SK-MEL-5 (cell line): ENCODE measurements at regions not wholly inside any gene's neighbourhood (a gene's known extent, or its start where the extent isn't known, plus 50 kb on each side); places are given as distances from the start of the nearest gene placed in this dataset.

Experiments
- DNase-seq: peaks from one replicate; pipeline ENCODE4 v3.0.0-alpha.2; 2016; ENCODE audit warnings: low read depth, low spot score
- in situ Hi-C: cut with HindIII; loops from 2 replicates; pipeline ENCODE4 v1.10.0; 2016; ENCODE audit warnings: low sequenced_read_pairs, high pct_unique_total_duplicates, low pct_unique_long_range_greater_than_20kb

DNA sequence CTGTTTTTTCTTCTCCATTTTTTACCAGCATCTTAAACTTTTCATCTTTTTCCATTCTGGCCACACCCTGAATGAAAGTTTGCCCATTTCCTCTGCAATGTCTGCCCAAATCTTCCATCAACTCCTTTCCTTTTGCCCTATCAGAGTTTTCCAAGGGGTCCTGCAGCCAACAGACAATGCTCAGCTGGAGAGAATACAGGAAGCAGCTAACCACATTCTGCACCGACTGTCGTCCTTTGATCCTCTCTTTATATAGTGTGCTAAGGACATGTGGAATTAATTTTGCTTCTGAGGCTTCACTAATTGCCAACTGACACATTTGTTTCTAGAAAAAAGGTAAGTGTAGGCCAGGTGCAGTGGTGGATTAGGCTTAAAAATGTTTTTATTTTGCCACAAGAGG is 50.5 kb upstream of the DLX2 start:
- in situ Hi-C loops = no loop called here

DNA sequence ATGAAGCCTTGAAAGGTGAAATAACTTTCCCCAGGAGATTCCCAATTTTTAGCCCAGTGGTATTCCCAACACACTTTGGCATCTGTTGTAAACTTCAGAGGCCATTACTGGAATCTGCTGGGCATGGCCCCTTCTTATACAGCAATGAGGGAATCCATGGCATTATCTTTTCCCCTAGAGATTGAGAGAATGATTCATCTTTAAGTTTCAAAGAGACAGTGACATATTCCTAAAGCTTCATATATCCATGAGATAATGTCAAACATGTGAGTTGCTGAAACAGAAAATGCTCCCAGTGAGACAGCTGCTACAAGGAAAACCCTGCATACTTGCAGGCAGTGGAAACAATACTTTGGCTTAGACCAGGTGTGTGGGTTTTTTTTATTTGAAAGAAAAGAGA is 51.1 kb upstream of the DLX2 start:
- DNase-seq = no peak
- in situ Hi-C loops = no loop called here

More for the DNA sequence above, 50.5 kb upstream of the DLX2 start:
- DNase-seq = no peak

GRCh38 chr2:172155752-172156151 is 53.1 kb upstream of the DLX2 start:
- DNase-seq = no peak
- in situ Hi-C loops = no loop called here

- in situ Hi-C loops = no loop called here
- DNase-seq = no peak
Measured at GRCh38 chr2:172160839-172161238, 58.1 kb upstream of the DLX2 start.

GRCh38 chr2:172162225-172162733 is 59.6 kb upstream of the DLX2 start:
- in situ Hi-C loops = no loop called here
- no peak for DNase-seq

GRCh38 chr2:172162739-172163336 is 60.1 kb upstream of the DLX2 start:
- in situ Hi-C loops = no loop called here
- no peak for DNase-seq

- in situ Hi-C loops = no loop called here
- DNase-seq = no peak
Measured at GRCh38 chr2:172168917-172169346, 66.2 kb upstream of the DLX2 start.

GRCh38 chr2:172169611-172170010 is 66.9 kb upstream of the DLX2 start:
- no peak for DNase-seq
- in situ Hi-C loops = no loop called here

GRCh38 chr2:172172513-172173173 is 69.9 kb upstream of the DLX2 start:
- in situ Hi-C loops = no loop called here
- DNase-seq = peak; percentile 53

DNA sequence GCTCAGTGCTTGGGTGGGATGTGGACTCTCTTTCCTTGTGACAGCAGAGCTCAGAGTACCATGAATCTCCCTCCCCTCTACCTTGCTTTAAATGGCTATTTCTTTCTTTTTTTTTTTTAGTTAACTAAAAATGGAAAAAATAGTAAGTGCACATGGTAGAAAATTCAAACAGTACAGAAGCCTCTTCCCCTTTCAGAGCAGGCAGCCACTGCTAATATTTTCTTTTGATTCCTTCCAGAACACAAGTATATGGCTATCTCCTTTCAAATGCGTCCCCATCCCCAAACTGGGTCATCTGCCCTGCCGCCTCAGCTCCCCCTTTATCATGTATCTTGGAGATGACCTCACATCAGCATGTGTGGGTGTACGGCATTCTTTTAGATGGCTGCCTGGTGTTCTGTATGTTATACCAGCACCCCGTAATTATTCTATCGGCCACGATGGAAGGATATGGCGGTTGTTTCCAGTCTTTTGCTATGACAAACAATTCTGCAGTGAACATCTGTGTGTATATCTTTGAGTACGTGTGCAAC is 70.5 kb upstream of the DLX2 start:
- DNase-seq = no peak
- in situ Hi-C loops = no loop called here

DNA sequence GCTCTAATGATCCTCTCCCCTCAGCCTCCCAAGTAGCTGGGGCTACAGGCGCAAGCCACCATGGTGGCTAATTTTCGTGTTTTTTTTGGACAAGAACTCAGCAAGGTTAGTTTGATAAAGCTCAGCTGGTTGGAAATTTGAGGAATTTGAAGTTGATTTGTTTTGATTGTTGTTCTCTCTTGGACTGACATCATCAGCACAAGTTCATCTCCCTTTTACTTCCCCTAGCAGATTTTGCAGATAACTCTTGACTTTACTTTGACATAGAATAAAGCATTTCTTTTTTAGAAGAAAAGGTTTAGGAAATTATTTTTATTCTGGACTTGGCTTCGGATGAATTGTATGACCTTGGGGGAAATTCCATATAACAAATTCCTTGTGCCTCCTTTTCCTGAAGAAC is 74.9 kb upstream of the DLX2 start:
- no peak for DNase-seq
- in situ Hi-C loops = no loop called here

DNA sequence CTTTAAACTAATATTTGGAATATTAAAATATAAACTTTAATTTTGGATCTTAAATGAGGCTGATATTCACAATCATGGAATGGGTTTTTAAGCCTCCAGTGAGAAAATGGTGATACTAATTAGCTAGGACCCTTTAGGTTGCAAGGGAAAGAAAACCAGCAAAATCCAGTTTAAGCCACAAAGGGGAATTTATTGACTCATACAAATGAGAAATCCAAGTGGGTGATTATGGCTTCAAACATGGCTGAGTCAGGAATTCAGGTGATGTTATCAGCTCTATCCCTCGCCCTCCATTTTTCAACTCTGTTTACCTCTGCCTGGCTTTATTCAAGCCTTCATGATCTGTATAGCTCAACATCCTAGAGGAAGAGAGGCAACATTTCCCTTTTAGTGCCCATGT is 75.3 kb upstream of the DLX2 start:
- no peak for DNase-seq
- in situ Hi-C loops = no loop called here

DNA sequence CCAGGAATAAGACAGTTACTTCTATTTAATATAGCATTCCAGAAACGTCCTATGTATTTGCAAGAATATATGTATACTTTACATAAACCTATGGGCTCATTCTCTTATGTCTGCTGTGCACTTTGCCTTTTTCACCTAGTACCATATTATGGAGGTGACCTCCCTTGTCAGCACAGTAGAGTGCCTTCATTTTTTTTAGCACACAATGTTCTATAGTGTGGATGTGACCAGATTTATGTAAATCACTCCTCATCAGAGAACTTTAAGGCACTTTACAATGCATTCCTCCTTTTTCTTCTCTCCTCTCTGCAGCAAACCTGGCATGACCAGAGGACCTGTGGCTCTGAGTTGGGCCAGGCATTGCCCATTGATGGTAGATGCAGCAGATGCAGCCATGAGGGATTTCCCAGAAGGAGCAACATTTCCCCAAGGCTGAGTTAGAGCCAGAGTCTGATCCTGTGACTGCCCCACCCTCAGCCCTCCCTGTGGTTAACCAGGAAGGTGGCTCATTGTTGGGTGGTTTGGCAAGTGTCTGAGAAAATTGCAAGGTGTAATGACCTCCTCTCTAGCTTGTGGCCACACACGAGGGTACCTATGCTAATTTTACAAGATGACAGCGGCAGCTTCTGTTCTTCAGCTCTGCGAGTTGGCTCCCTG is 76.5 kb upstream of the DLX2 start:
- in situ Hi-C loops = no loop called here

GRCh38 chr2:172181840-172182239 is 79.1 kb upstream of the DLX2 start:
- in situ Hi-C loops = no loop called here
- DNase-seq = peak; percentile 84

More for the DNA sequence above, 76.5 kb upstream of the DLX2 start:
- DNase-seq = no peak

- no peak for DNase-seq
- in situ Hi-C loops = no loop called here
Measured at GRCh38 chr2:172182624-172183023, 79.9 kb upstream of the DLX2 start.

GRCh38 chr2:172193331-172194089 is 90.8 kb upstream of the DLX2 start:
- in situ Hi-C loops = no loop called here
- no peak for DNase-seq

- in situ Hi-C loops = no loop called here
- DNase-seq = no peak
Measured at GRCh38 chr2:172195836-172196376, 93.2 kb upstream of the DLX2 start.
